Tibial artery (tissue), 4 donors: ENCODE measurements at regions not wholly inside any gene's neighbourhood (a gene's known extent, or its start where the extent isn't known, plus 50 kb on each side); places are given as distances from the start of the nearest gene placed in this dataset.

Experiments
- DNase-seq, 2 donors: peaks; one replicate each; pipeline ENCODE4 v3.0.0-alpha.2; 2019
- H3K27ac ChIP-seq, 2 donors: fragments of 200-600 bp; sonication (generic) in 1 of 2; 1 replicate in 1 of 2; 2 replicates in 1 of 2; pipeline ENCODE4 v1.5.1; 2018 to 2019; ENCODE audit warnings: mild to moderate bottlenecking in 1 of 2
- H3K27me3 ChIP-seq, 2 donors: fragments of 200-600 bp; sonication (generic) in 1 of 2; one replicate each; pipeline versions ENCODE4 v1.5.1 to v1.6.0; 2016 to 2019
- H3K36me3 ChIP-seq, 3 donors: fragments of 200-600 bp; sonication (generic) in 2 of 3; one replicate each; pipeline ENCODE4 v1.5.1; 2016 to 2019; ENCODE audit warnings: mild to moderate bottlenecking in 2 of 3
- H3K4me1 ChIP-seq, 4 donors: fragments of 200-600 bp; sonication (generic) in 2 of 4; 1 replicate in 3 of 4; 2 replicates in 1 of 4; pipeline ENCODE4 v1.5.1; 2016 to 2019
- H3K4me3 ChIP-seq, 2 donors: fragments of 200-600 bp; sonication (generic) in 1 of 2; 1 replicate in 1 of 2; 2 replicates in 1 of 2; pipeline ENCODE4 v1.5.1; 2018 to 2019; ENCODE audit warnings: mild to moderate bottlenecking in 2 of 2
- H3K9me3 ChIP-seq, 3 donors: fragments of 200-600 bp; sonication (generic) in 1 of 3; one replicate each; pipeline ENCODE4 v1.5.1; 2016 to 2019
- CTCF ChIP-seq, 2 experiments: fragments of 200-600 bp in 1 of 2; fragments of 450-650 bp in 1 of 2; IDR thresholded peaks; one replicate each; pipeline ENCODE4 v1.5.1; 2017 to 2019; ENCODE audit warnings: antibody characterized with exemption in 2 of 2, mild to moderate bottlenecking in 1 of 2, moderate library complexity in 1 of 2
- intact Hi-C: fragments of 100-400 bp; cut with DNase I; formaldehyde crosslinking; loops from one replicate; pipeline ENCODE4 v1.15.0; 2023; ENCODE audit warnings: low total_unique reads

- no peaks in the 10 kb centered on the region for H3K4me1 ChIP-seq
- no peak overlapping the region for H3K4me3 ChIP-seq
- intact Hi-C loops: no loop called here
- H3K36me3 ChIP-seq: no peaks in the 10 kb centered on the region
- H3K9me3 ChIP-seq: no peaks in the 10 kb centered on the region
- H3K27me3 ChIP-seq: no peaks in the 10 kb centered on the region
- DNase-seq: no peak
- no peak for TF ChIP-seq CTCF (IDR thresholded peaks at IDR 0.05)
- no peak overlapping the region for H3K27ac ChIP-seq
Observed at GRCh38 chr6:155623450-155624178, 168.0 kb upstream of the NOX3 start.

DNA sequence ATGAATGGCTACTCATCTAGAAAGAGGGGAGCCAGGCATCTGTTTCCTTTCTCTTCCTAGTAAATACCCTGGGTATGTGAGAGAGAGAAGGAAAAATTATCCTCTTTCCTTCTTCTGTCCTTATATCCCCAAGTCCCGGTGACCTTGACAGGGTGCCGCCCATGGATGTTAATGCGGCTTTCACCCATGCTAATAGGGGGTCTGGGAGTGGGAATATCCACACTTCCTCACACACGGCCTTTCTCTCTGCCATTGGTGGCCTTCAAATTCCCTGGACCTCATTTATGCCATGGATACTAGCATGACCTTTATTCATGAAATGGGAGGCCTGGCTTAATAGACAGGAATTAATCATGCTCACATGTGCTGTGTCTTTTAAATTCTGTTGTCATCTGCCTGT, 159.0 kb upstream of the NOX3 start:
- H3K4me1 ChIP-seq: no peaks in the 10 kb centered on the region
- H3K4me3 ChIP-seq: no peak overlapping the region
- no peak overlapping the region for H3K27ac ChIP-seq
- no peak for TF ChIP-seq CTCF (IDR thresholded peaks at IDR 0.05)
- H3K9me3 ChIP-seq: peaks cover 6 to 27% (median 25%) of the 10 kb centered on the region in 3 donors
- peaks cover 0 to 5% (median 0%) of the 10 kb centered on the region in 3 donors for H3K36me3 ChIP-seq
- intact Hi-C loops: no loop called here
- no peak for DNase-seq
- H3K27me3 ChIP-seq: no peaks in the 10 kb centered on the region

DNA sequence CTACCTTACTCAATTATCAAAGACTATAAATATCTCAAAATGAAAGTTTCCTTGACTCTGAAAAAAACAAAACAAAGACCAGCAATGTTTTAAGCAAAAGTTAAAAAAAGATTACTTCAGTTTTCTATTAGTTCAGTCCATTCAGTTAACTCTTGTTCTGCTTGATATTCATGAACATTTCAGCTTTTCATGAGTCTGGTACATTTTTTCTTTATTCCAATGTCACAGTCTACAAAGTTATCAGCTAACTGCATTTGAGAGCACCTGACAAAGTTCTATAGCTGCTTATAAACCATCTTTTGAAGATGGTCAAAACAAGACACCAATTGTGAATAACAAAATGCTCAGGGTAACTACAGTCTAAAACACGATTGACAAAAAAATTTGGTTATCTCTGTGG, 156.1 kb upstream of the NOX3 start:
- H3K4me1 ChIP-seq: no peaks in the 10 kb centered on the region
- peaks cover 6 to 27% (median 25%) of the 10 kb centered on the region in 3 donors for H3K9me3 ChIP-seq
- intact Hi-C loops: no loop called here

DNA sequence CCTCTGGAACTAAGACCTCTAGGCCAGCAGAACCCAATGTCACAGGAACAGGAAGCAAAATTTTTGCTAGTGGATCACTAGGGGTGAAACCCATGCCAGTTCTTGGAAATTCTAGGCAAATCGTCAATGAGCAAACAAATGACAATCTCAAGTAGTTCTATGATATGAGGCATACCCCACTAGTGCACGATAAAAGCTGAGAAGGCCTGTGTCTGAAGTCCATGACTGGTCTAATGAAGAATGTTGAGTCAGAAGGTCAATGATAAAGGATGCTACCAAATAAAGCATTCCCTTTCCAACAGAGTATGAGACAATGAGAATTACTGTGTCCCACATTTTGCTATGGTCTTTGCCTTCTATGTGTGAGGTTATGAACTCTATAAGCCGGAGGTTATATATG, 149.4 kb upstream of the NOX3 start:
- Histone ChIP-seq H3K4me3 (no peak overlapping the region), H3K9me3 (no peaks in the 10 kb centered on the region), H3K27ac (no peak overlapping the region), H3K36me3 (no peaks in the 10 kb centered on the region), H3K4me1 (no peaks in the 10 kb centered on the region), H3K27me3 (no peaks in the 10 kb centered on the region)
- no peak for TF ChIP-seq CTCF (IDR thresholded peaks at IDR 0.05)
- no peak for DNase-seq
- intact Hi-C loops: no loop called here

More for the DNA sequence above, 156.1 kb upstream of the NOX3 start:
- DNase-seq: no peak
- Histone ChIP-seq H3K27ac (no peak overlapping the region), H3K27me3 (no peaks in the 10 kb centered on the region), H3K36me3 (peaks cover 0 to 5% (median 0%) of the 10 kb centered on the region in 3 donors), H3K4me3 (no peak overlapping the region)
- no peak for TF ChIP-seq CTCF (IDR thresholded peaks at IDR 0.05)

GRCh38 chr6:155599561-155599960, 143.9 kb upstream of the NOX3 start:
- no peak overlapping the region for H3K4me3 ChIP-seq
- no peaks in the 10 kb centered on the region for H3K36me3 ChIP-seq
- no peaks in the 10 kb centered on the region for H3K27me3 ChIP-seq
- no peaks in the 10 kb centered on the region for H3K9me3 ChIP-seq
- no peak for TF ChIP-seq CTCF (IDR thresholded peaks at IDR 0.05)
- H3K4me1 ChIP-seq: no peaks in the 10 kb centered on the region
- intact Hi-C loops: no loop called here
- H3K27ac ChIP-seq: no peak overlapping the region
- DNase-seq: no peak
